Liver (tissue), 3 donors: ENCODE measurements at regions not wholly inside any gene's neighbourhood (a gene's known extent, or its start where the extent isn't known, plus 50 kb on each side); places are given as distances from the start of the nearest gene placed in this dataset.

ENCODE experiments used
- CTCF ChIP-seq: fragments of 150-350 bp; IDR thresholded peaks from 2 replicates; pipeline ENCODE4 v1.5.1; 2017; ENCODE audit warnings: improper control_type of control experiment, low read depth, low read length; ENCODE audit not compliant: missing input control
- FOXA1 ChIP-seq: IDR thresholded peaks from 2 replicates; pipeline ENCODE4 v1.6.1; 2016; ENCODE audit warnings: antibody characterized with exemption
- GABPA ChIP-seq, 2 donors: IDR thresholded peaks in 1 of 2; conservative IDR thresholded peaks in 1 of 2; 2 replicates each; pipeline ENCODE4 v1.6.1; 2016; ENCODE audit warnings: antibody characterized with exemption in 2 of 2, mild to moderate bottlenecking in 1 of 2, moderate library complexity in 1 of 2
- MAX ChIP-seq: IDR thresholded peaks from 2 replicates; pipeline ENCODE4 v1.6.1; 2016; ENCODE audit warnings: antibody characterized with exemption
- RAD21 ChIP-seq, 2 donors: IDR thresholded peaks; 2 replicates each; pipeline ENCODE4 v1.6.1; 2016; ENCODE audit warnings: antibody characterized with exemption in 2 of 2, mild to moderate bottlenecking in 2 of 2
- RXRA ChIP-seq, 2 donors: IDR thresholded peaks; 2 replicates each; pipeline ENCODE4 v1.6.1; 2017 to 2018; ENCODE audit warnings: antibody characterized with exemption in 2 of 2, mild to moderate bottlenecking in 1 of 2
- YY1 ChIP-seq: IDR thresholded peaks from 2 replicates; pipeline ENCODE4 v1.6.1; 2016; ENCODE audit warnings: antibody characterized with exemption, mild to moderate bottlenecking
- ZBTB33 ChIP-seq: IDR thresholded peaks from 2 replicates; pipeline ENCODE4 v1.6.1; 2016; ENCODE audit warnings: antibody characterized with exemption
- donor health status: healthy.
- donor health status: healthy.

- TF ChIP-seq CTCF (no peak), YY1 (no peak), GABPA (IDR thresholded peaks at IDR 0.05 in 1 of 2, conservative IDR thresholded peaks at IDR 0.05 in 1 of 2) (no peak), MAX (no peak), RXRA (IDR thresholded peaks at IDR 0.05) (no peak), ZBTB33 (no peak), RAD21 (IDR thresholded peaks at IDR 0.05) (no peak), FOXA1 (no peak)
Measured at GRCh38 chr2:177326591-177326990, 62.1 kb upstream of the NFE2L2 start.
